Right renal cortex interstitium (tissue), 3 donors: ENCODE measurements at regions not wholly inside any gene's neighbourhood (a gene's known extent, or its start where the extent isn't known, plus 50 kb on each side); places are given as distances from the start of the nearest gene placed in this dataset.

Experiments
- DNase-seq, 3 donors: peaks; one replicate each; pipeline ENCODE4 v3.0.0-alpha.2; 2013; ENCODE audit warnings: low read depth in 3 of 3, low spot score in 2 of 3

GRCh38 chr9:107704774-107705173 is 215.2 kb upstream of the KLF4 start:
- no peak for DNase-seq

- no peak for DNase-seq
Observed at GRCh38 chr9:107703651-107704050, 214.1 kb upstream of the KLF4 start.

GRCh38 chr9:107700847-107701246 is 211.3 kb upstream of the KLF4 start:
- DNase-seq, result no peak

DNA sequence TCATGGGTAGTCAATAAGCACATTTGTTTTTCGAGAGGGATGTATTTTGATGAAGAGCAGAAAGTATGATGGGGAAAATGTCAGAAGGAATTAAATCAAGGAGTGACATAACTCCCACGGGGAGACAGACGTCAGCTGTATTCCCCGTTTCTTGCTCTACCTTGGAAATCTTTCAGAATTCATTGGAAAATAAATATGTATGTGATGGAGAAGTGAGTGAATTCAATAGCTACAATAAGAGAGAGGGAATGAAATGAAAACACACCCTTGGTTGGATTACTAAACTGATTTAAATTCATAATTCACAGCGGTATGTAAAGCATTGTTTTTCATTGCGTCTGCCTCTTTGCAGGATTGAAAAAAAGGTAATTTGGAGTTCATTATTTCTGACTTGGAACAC is 209.7 kb upstream of the KLF4 start:
- DNase-seq, result no peak

- DNase-seq, result no peak
Observed at GRCh38 chr9:107698779-107699178, 209.2 kb upstream of the KLF4 start.

- DNase-seq, result no peak
Observed at GRCh38 chr9:107696302-107696701, 206.7 kb upstream of the KLF4 start.

DNA sequence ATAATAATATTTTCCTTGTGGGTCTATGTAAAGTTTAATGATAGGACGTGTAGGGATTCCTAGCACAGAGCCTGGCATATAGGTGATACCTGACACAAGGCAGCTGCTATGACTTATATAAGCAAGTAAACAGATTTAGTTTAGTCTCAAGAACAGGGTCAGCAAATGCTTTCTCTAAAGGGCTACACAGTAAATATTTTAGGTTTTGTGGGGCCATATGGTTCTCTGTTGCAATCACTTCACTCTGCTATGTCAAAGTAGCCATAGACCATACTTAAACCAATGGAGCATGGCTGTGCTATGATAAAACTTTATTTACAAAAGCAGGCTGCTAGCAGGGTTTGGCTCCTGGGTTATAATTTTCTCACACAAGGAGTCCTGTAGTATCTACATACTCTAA is 204.8 kb upstream of the KLF4 start:
- DNase-seq, result no peak

DNA sequence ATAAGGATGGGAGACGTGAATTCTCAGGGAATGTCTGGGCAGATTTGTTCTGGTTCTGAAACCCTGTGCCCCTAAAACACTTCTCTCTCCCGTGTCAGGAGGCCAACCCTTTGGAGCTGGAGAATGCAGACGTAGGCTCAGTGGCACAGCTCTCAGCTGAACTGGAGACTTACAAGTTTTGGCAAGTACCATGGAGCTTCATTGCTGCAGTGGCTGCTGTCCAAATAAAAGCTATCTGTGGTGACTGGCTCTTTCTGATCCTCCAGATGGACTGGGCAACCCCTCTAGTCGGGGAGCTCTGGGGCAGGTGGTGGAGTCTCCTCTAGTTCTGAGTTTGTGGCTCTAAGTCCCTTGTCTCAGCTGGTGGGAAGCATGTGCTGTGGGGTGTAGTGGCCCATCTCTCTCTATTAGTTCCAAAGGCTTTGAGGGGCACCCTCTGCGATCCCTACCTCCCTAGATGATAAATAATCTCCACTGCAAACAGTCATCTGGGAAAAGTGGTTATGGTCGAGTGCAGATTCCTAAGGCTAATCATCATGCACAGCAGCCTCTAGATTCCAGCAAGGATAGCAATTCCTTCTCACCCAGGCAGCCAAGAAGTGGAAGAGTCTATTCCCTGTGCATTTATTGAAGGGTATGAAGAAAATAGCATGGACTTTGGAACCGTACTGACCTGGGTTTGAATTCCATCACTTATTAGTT is 204.2 kb upstream of the KLF4 start:
- DNase-seq, result no peak

GRCh38 chr9:107691664-107692063 is 202.1 kb upstream of the KLF4 start:
- DNase-seq, result no peak

GRCh38 chr9:107690021-107690420 is 200.5 kb upstream of the KLF4 start:
- no peak for DNase-seq

- DNase-seq, result no peak
Observed at GRCh38 chr9:107688728-107689127, 199.2 kb upstream of the KLF4 start.

DNA sequence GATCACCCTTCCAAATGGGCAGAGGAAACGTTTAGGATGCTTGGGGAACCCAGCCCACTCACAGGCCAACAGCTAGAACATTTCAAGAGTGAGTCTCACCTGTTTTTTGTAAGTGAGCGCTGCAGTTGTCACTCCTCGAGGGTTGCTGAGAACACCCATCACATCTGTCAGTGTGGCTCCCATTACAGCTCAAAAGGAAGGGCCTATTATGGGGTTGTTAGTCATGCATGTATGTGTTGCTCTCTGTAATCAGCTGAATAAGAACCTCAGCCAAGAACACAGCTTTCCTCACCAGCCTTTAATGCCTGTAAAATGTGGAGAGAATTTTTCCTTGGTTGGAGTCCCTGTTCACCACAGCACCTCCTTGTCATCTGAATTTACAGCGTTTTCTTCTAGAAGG is 196.3 kb upstream of the KLF4 start:
- no peak for DNase-seq

- no peak for DNase-seq
Observed at GRCh38 chr9:107685376-107685775, 195.8 kb upstream of the KLF4 start.

DNA sequence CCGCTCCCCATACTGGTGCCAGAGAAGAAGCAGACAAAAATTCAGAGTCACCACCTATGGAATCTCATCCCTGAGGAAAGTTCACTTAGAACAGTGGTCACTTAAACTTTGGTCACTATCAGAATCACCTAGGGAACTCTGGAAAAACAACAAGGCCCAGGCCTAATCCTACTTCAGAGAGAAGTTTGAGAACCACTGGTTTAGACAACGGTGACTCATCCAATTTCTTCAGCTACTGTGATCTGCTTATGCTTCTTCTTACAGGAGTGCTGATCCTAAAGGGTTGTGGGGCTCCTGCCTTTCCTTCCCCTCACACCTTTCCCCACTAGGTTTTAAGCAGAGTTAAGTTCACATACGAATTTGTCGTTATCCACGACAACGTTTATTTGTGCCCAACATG is 194.7 kb upstream of the KLF4 start:
- DNase-seq, result no peak

GRCh38 chr9:107683566-107683965 is 194.0 kb upstream of the KLF4 start:
- no peak for DNase-seq

GRCh38 chr9:107681988-107682387 is 192.4 kb upstream of the KLF4 start:
- DNase-seq, result no peak

GRCh38 chr9:107675351-107676259 is 186.0 kb upstream of the KLF4 start:
- no peak for DNase-seq

GRCh38 chr9:107674721-107675277 is 185.2 kb upstream of the KLF4 start:
- no peak for DNase-seq

DNA sequence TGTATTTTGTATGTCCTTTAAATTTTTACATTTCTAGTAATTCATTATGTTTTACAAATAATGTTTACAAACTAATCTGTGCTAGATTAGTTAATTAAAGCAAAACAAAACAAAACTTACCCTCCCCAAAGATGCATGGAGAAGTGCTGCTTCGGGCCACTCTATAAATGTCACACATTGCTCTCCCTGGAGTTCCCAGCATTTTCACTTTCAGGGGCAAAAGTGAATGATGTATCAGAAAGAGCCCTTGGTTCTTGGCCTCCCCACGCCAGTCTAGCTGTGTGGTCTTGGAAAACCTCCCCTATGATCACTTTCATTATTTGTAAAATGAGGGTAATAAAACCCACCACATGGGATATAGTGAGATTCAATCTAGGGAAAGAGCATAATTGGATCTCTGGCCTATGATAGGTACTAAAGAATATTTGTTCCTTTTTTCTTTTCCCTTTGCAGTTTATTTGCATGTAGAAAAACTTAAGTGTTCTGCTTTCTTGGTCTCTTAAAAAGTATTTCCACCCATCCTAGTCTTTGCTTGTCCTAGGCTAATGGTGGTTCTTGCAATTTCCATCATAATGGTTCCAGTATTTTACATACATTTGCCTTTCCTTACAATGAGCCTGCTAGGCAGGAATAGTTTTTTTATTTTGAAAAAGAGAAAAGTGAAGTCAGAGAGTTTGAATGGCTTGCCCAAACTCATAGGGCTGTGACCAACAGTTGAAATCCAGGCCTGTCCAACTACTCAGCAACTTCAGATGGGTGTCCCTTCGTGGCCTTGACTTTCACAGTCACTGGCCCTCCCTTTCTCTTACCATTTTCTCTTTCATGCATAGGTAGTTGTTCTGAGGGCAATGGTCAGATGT is 184.5 kb upstream of the KLF4 start:
- DNase-seq, result no peak

- no peak for DNase-seq
Observed at GRCh38 chr9:107671588-107671987, 182.0 kb upstream of the KLF4 start.

- DNase-seq, result no peak
Observed at GRCh38 chr9:107669422-107669821, 179.9 kb upstream of the KLF4 start.
